ENCODE measurements at regions not wholly inside any gene's neighbourhood (a gene's known extent, or its start where the extent isn't known, plus 50 kb on each side); places are given as distances from the start of the nearest gene placed in this dataset.
A peak's percentile ranks its signal among the peaks of the same experiment; 100 is the strongest.

DNA sequence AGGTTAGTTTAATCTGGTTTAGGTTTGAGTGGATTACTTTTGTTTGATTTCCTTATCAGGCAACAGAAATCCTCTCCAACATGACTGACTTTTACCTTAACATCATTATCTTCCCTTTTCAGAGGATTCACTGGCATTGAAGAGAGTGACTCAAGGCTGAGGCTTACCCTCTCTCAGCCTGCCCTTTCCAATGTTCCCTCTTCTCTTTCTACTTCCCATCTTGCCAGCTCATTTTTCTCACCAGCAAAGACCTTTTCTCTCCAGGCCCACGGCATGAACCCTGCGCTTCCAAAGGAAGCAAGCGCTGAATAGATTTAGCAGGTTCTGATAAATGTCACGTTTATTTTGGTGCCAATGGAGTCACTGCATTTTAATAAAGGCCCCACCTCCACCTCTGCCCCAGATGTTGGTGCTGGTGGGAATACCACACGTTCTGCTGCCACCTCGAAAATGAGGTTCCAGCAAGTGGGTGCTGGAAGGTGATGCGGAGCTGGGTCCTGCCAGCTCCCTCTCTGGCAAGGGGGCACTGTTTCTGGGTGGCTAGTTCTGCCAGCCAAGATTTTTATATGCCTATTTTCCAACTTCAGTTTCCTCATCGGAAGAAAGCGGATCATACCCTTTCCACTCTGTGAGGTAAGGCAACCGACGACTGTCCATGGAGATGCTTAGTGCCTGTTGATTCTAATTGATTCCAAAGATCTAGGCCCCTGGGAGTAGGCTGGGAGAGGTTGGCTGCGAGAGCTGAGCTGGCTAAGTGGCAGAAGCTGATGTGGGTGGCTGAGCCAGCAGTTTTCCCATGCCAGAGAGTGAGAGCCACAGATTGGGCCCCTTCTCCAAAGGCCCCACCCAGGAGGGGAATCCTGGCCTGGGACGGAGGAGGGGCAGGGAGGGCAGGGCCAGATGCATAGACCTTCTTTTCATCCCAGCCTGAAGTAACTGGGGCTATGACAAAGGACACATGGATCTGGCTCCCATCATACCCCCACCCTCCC lies 87.7 kb upstream of the MAFB start:
- Histone ChIP-seq H3K9me3 (no peaks in the 10 kb centered on the region), H3K27ac (no peak overlapping the region), H3K36me3 (no peaks in the 10 kb centered on the region), H3K4me1 (peaks cover 0 to 67% (median 0%) of the 10 kb centered on the region in 12 donors), H3K4me3 (no peak overlapping the region), H3K27me3 (peaks cover 0 to 9% (median 0%) of the 10 kb centered on the region in 9 donors)
- 64 to 79% (median 78%) methylated on average over 13 of the region's 13 CpGs for WGBS, 4 donors
- no peak for TF ChIP-seq POLR2A (IDR thresholded peaks at IDR 0.05)
- TF ChIP-seq, protein P1, sequence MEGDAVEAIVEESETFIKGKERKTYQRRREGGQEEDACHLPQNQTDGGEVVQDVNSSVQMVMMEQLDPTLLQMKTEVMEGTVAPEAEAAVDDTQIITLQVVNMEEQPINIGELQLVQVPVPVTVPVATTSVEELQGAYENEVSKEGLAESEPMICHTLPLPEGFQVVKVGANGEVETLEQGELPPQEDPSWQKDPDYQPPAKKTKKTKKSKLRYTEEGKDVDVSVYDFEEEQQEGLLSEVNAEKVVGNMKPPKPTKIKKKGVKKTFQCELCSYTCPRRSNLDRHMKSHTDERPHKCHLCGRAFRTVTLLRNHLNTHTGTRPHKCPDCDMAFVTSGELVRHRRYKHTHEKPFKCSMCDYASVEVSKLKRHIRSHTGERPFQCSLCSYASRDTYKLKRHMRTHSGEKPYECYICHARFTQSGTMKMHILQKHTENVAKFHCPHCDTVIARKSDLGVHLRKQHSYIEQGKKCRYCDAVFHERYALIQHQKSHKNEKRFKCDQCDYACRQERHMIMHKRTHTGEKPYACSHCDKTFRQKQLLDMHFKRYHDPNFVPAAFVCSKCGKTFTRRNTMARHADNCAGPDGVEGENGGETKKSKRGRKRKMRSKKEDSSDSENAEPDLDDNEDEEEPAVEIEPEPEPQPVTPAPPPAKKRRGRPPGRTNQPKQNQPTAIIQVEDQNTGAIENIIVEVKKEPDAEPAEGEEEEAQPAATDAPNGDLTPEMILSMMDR (IDR thresholded peaks at IDR 0.05): no peak
- intact Hi-C loops (cut with DNase I): no loop called here
- DNase-seq: peak in 2 of 5 donors; percentile 35 to 68
- ATAC-seq: no peak

GRCh38 chr20:40777653-40778052 lies 88.6 kb upstream of the MAFB start:
- no peak overlapping the region for H3K4me3 ChIP-seq
- no peaks in the 10 kb centered on the region for H3K36me3 ChIP-seq
- ATAC-seq (no peak), DNase-seq (no peak)
- peaks cover 0 to 72% (median 0%) of the 10 kb centered on the region in 12 donors for H3K4me1 ChIP-seq
- H3K9me3 ChIP-seq: no peaks in the 10 kb centered on the region
- no peak for TF ChIP-seq POLR2A (IDR thresholded peaks at IDR 0.05)
- TF ChIP-seq, protein P1 (IDR thresholded peaks at IDR 0.05): no peak
- intact Hi-C loops (cut with DNase I): no loop called here
- no peak overlapping the region for H3K27ac ChIP-seq
- peaks cover 0 to 9% (median 0%) of the 10 kb centered on the region in 9 donors for H3K27me3 ChIP-seq

DNA sequence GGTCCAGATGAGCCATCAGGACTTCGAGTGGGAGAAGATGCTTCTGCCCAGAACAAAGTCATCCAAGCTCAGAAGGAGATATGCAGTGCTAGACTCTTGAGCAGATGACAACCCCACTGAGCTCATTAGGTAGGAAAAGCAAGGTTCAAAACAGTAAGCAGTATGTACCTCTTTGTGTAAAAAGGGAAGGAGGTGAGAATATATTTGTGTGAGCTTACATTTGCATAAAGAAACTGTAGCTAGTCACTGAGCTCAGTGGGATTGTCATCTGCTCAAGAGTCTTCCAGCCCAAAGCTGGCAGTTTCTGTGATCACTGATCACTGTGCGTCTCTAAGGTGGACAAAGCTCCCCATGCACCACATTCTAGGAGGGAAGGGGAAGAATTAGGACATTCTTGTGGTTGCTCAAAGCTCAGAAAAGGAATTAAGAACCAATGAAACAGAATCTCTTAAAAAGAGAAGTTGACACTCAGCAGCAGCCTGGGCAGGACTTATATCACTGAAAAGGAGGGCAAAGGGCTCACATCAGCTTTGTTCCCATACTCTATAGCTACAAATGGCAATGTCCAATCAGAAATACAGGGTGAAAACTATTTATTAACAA lies 90.0 kb upstream of the MAFB start:
- intact Hi-C loops (cut with DNase I): no loop called here
- no peaks in the 10 kb centered on the region for H3K9me3 ChIP-seq
- 78 to 85% (median 83%) methylated on average over 2 of the region's 2 CpGs for WGBS, 4 donors
- TF ChIP-seq POLR2A (IDR thresholded peaks at IDR 0.05): no peak
- TF ChIP-seq, protein P1 (IDR thresholded peaks at IDR 0.05): no peak
- no peak overlapping the region for H3K4me3 ChIP-seq
- DNase-seq: no peak
- H3K4me1 ChIP-seq: peaks cover 0 to 69% (median 0%) of the 10 kb centered on the region in 12 donors
- peaks cover 0 to 9% (median 0%) of the 10 kb centered on the region in 9 donors for H3K27me3 ChIP-seq
- no peaks in the 10 kb centered on the region for H3K36me3 ChIP-seq
- peak in 1 of 4 donors; percentile 35 for ATAC-seq
- H3K27ac ChIP-seq: no peak overlapping the region
